Nephron progenitor cell (in vitro differentiated cells): ENCODE measurements at regions not wholly inside any gene's neighbourhood (a gene's known extent, or its start where the extent isn't known, plus 50 kb on each side); places are given as distances from the start of the nearest gene placed in this dataset.
A peak's percentile ranks its signal among the peaks of the same experiment; 100 is the strongest.

Experiments
- DNase-seq: peaks from one replicate; pipeline ENCODE4 v3.0.0; 2021
- H3K27ac Mint-ChIP-seq: 2 replicates; pipeline ENCODE4 v1.8.0; 2021; ENCODE audit warnings: mild to moderate bottlenecking, moderate library complexity, mixed read lengths
- H3K27me3 Mint-ChIP-seq: 2 replicates; pipeline ENCODE4 v1.8.0; 2021; ENCODE audit warnings: mild to moderate bottlenecking, low read depth, mixed read lengths; ENCODE audit not compliant: poor library complexity
- H3K36me3 Mint-ChIP-seq: 2 replicates; pipeline ENCODE4 v1.8.0; 2021; ENCODE audit warnings: low read depth, mixed read lengths
- H3K4me1 Mint-ChIP-seq: 2 replicates; pipeline ENCODE4 v1.8.0; 2021; ENCODE audit warnings: mixed read lengths
- H3K4me3 Mint-ChIP-seq: 2 replicates; pipeline ENCODE4 v1.8.0; 2021; ENCODE audit warnings: mild to moderate bottlenecking, moderate library complexity, mixed read lengths
- H3K9me3 Mint-ChIP-seq: 2 replicates; pipeline ENCODE4 v1.8.0; 2021; ENCODE audit warnings: mild to moderate bottlenecking, moderate library complexity, mixed read lengths
- CTCF ChIP-seq: fragments of 200-600 bp; sonication (generic); IDR thresholded peaks from 2 replicates; pipeline ENCODE4 v1.5.0; 2021; ENCODE audit warnings: antibody characterized with exemption

GRCh38 chr1:209399800-209400199 lies 183.7 kb upstream of the CAMK1G start:
- TF ChIP-seq CTCF: no peak
- Mint-ChIP-seq H3K4me3 (no peak overlapping the region), H3K4me1 (peaks cover 31% of the 10 kb centered on the region), H3K9me3 (no peaks in the 10 kb centered on the region), H3K36me3 (no peaks in the 10 kb centered on the region), H3K27ac (no peak overlapping the region), H3K27me3 (peaks cover 2% of the 10 kb centered on the region)
- no peak for DNase-seq

- H3K4me3 Mint-ChIP-seq: no peak overlapping the region
- no peaks in the 10 kb centered on the region for H3K36me3 Mint-ChIP-seq
- no peak for DNase-seq
- H3K27me3 Mint-ChIP-seq: peaks cover 2% of the 10 kb centered on the region
- no peak for TF ChIP-seq CTCF
- no peak overlapping the region for H3K27ac Mint-ChIP-seq
- peaks cover 23% of the 10 kb centered on the region for H3K4me1 Mint-ChIP-seq
- no peaks in the 10 kb centered on the region for H3K9me3 Mint-ChIP-seq
Observed at GRCh38 chr1:209400351-209401220, 182.9 kb upstream of the CAMK1G start.

- no peaks in the 10 kb centered on the region for H3K36me3 Mint-ChIP-seq
- DNase-seq: no peak
Observed at GRCh38 chr1:209402697-209403096, 180.8 kb upstream of the CAMK1G start.

GRCh38 chr1:209403921-209404320 lies 179.6 kb upstream of the CAMK1G start:
- H3K36me3 Mint-ChIP-seq: no peaks in the 10 kb centered on the region
- no peak for TF ChIP-seq CTCF
- H3K27ac Mint-ChIP-seq: no peak overlapping the region
- no peaks in the 10 kb centered on the region for H3K9me3 Mint-ChIP-seq
- no peak for DNase-seq
- no peaks in the 10 kb centered on the region for H3K4me1 Mint-ChIP-seq
- no peak overlapping the region for H3K4me3 Mint-ChIP-seq
- peaks cover 2% of the 10 kb centered on the region for H3K27me3 Mint-ChIP-seq

More at GRCh38 chr1:209402697-209403096, 180.8 kb upstream of the CAMK1G start:
- Mint-ChIP-seq H3K9me3 (no peaks in the 10 kb centered on the region), H3K27ac (no peak overlapping the region), H3K27me3 (peaks cover 2% of the 10 kb centered on the region), H3K4me1 (peaks cover 10% of the 10 kb centered on the region), H3K4me3 (no peak overlapping the region)
- no peak for TF ChIP-seq CTCF

- H3K4me1 Mint-ChIP-seq: no peaks in the 10 kb centered on the region
- H3K36me3 Mint-ChIP-seq: no peaks in the 10 kb centered on the region
- no peak for DNase-seq
- peak overlapping the region; percentile 8 for H3K27ac Mint-ChIP-seq
- no peak for TF ChIP-seq CTCF
- no peaks in the 10 kb centered on the region for H3K9me3 Mint-ChIP-seq
- H3K4me3 Mint-ChIP-seq: peak overlapping the region; percentile 44
- peaks cover 2% of the 10 kb centered on the region for H3K27me3 Mint-ChIP-seq
Observed at GRCh38 chr1:209404577-209404976, 178.9 kb upstream of the CAMK1G start.
